ENCODE measurements at regions not wholly inside any gene's neighbourhood (a gene's known extent, or its start where the extent isn't known, plus 50 kb on each side); places are given as distances from the start of the nearest gene placed in this dataset.

- 48% methylated on average over 3 of the region's 3 CpGs for WGBS (ENCODE audit: insufficient coverage, insufficient replicate concordance, low lambda C conversion rate, missing lambda C conversion rate)
- DNase-seq (ENCODE audit: low read depth, low spot score) (no peak), ATAC-seq (no peak), FAIRE-seq (no peak)
- Histone ChIP-seq H2AFZ (ENCODE audit: control insufficient read depth, low read depth, low read length) (no peak overlapping the region), H3K9ac (ENCODE audit: control insufficient read depth, insufficient read depth, low read length) (no peak overlapping the region), H3K27me3 (replicated peaks in 1 of 2; ENCODE audit: control insufficient read depth in 2 of 2, insufficient read depth in 2 of 2, low read length in 1 of 2) (no peaks in the 10 kb centered on the region), H3K4me1 (ENCODE audit: control insufficient read depth, insufficient read depth, low read length) (no peaks in the 10 kb centered on the region), H3K4me2 (ENCODE audit: control insufficient read depth, insufficient read depth) (no peak overlapping the region), H3K27ac (ENCODE audit: control insufficient read depth, insufficient read depth) (no peak overlapping the region), H3K4me3 (no peak overlapping the region), H3K9me3 (replicated peaks; ENCODE audit: control insufficient read depth, insufficient read depth, low read length) (no peaks in the 10 kb centered on the region), H3K36me3 (ENCODE audit: control insufficient read depth in 2 of 2, insufficient read depth in 2 of 2, low read length in 1 of 2) (no peaks in the 10 kb centered on the region), H3K79me2 (ENCODE audit: control insufficient read depth, insufficient read depth, low read length) (no peaks in the 10 kb centered on the region), H4K20me1 (ENCODE audit: control insufficient read depth, insufficient read depth) (no peaks in the 10 kb centered on the region)
- no TSS peak for BruUV-seq (replicated peaks)
- intact Hi-C loops (cut with micrococcal nuclease; ENCODE audit: unreplicated experiment) (no loop called here), in situ Hi-C loops (cut with MboI) (no loop called here)
- RAD21 ChIA-PET (ENCODE audit: unreplicated experiment), result no interaction called here
- CTCF ChIA-PET, result interaction anchor here (0.5 to 0.6 kb wide), 2 partner anchors 14 to 1591 kb away, joined by 3 to 4 read pairs; no protein-coding TSS in a partner anchor
- POLR2A ChIA-PET, result no interaction called here
- SMC1A ChIA-PET (ENCODE audit: uncharacterized antibody, unreplicated experiment), result no interaction called here
- TF ChIP-seq NFXL1 (IDR thresholded peaks at IDR 0.05; ENCODE audit: borderline replicate concordance) (no peak), EGR1 (IDR thresholded peaks at IDR 0.05; ENCODE audit: borderline replicate concordance in 1 of 2, low read depth in 2 of 2, low read length in 2 of 2) (no peak), RELA (IDR thresholded peaks at IDR 0.05; ENCODE audit: borderline replicate concordance, partially characterized antibody) (no peak), RFX5 (IDR thresholded peaks at IDR 0.05; ENCODE audit: low read depth, low read length) (no peak), SUPT20H (IDR thresholded peaks at IDR 0.05; ENCODE audit: borderline replicate concordance, control insufficient read depth, low read depth, low read length) (no peak), ZSCAN29 (IDR thresholded peaks at IDR 0.05) (no peak), IRF4 (IDR thresholded peaks at IDR 0.05; ENCODE audit: low read depth, low read length) (no peak), ZBED1 (IDR thresholded peaks at IDR 0.05; ENCODE audit: borderline replicate concordance) (no peak), TARDBP (IDR thresholded peaks at IDR 0.05; ENCODE audit: borderline replicate concordance) (no peak)
These were observed 251.0 kb downstream of the STIM2 start for GRCh38 chr4:27111627-27112026.

DNA sequence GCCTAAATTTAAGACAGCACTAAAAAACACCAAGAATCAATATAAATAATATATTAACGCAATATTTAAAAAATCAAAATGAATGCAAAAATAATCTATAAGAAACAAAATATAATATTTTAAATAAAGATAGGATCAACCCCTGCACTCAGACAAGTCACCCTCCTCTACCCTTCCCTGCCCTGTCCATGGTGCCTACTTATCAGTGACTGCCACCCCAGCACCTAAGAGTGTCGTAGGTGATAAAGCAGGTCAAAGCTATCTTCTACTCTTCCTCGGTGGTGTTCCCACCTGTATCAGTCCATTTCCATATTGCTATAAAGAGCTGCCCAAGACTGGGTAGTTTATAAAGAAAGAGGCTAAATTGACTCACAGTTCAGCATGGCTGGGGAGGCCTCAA, 251.9 kb downstream of the STIM2 start:
- ChIA-PET SMC1A (ENCODE audit: uncharacterized antibody, unreplicated experiment) (no interaction called here), CTCF (no interaction called here), RAD21 (ENCODE audit: unreplicated experiment) (no interaction called here), POLR2A (no interaction called here)
- TF ChIP-seq REST (IDR thresholded peaks at IDR 0.05; ENCODE audit: low read depth, low read length) (peak; percentile 30; the same call in 1 of the 2 replicates), LARP7 (IDR thresholded peaks at IDR 0.05) (no peak)
- Histone ChIP-seq H3K79me2 (ENCODE audit: control insufficient read depth, insufficient read depth, low read length) (no peaks in the 10 kb centered on the region), H3K36me3 (ENCODE audit: control insufficient read depth in 2 of 2, insufficient read depth in 2 of 2, low read length in 1 of 2) (no peaks in the 10 kb centered on the region), H4K20me1 (ENCODE audit: control insufficient read depth, insufficient read depth) (no peaks in the 10 kb centered on the region), H3K27ac (ENCODE audit: control insufficient read depth, insufficient read depth) (no peak overlapping the region), H3K4me1 (ENCODE audit: control insufficient read depth, insufficient read depth, low read length) (no peaks in the 10 kb centered on the region), H3K4me2 (ENCODE audit: control insufficient read depth, insufficient read depth) (no peak overlapping the region), H3K27me3 (replicated peaks in 1 of 2; ENCODE audit: control insufficient read depth in 2 of 2, insufficient read depth in 2 of 2, low read length in 1 of 2) (no peaks in the 10 kb centered on the region), H3K9ac (ENCODE audit: control insufficient read depth, insufficient read depth, low read length) (no peak overlapping the region), H3K9me3 (replicated peaks; ENCODE audit: control insufficient read depth, insufficient read depth, low read length) (no peaks in the 10 kb centered on the region), H2AFZ (ENCODE audit: control insufficient read depth, low read depth, low read length) (no peak overlapping the region), H3K4me3 (no peak overlapping the region)
- in situ Hi-C loops (cut with MboI) (no loop called here), intact Hi-C loops (cut with micrococcal nuclease; ENCODE audit: unreplicated experiment) (no loop called here)
- ATAC-seq (no peak), FAIRE-seq (no peak), DNase-seq (ENCODE audit: low read depth, low spot score) (no peak)
- BruUV-seq (replicated peaks), result no TSS peak
- WGBS (ENCODE audit: insufficient coverage, insufficient replicate concordance, low lambda C conversion rate, missing lambda C conversion rate), result 45% methylated on average over 3 of the region's 3 CpGs

Measured in GM12878 (cell line).